ENCODE measurements at regions not wholly inside any gene's neighbourhood (a gene's known extent, or its start where the extent isn't known, plus 50 kb on each side); places are given as distances from the start of the nearest gene placed in this dataset.

GRCh38 chr18:39524370-39524769 lies 1958.8 kb upstream of the CELF4 start:
- no peak for DNase-seq

GRCh38 chr18:39523281-39523680 lies 1957.7 kb upstream of the CELF4 start:
- no peak for DNase-seq

- no peak for DNase-seq
Measured at GRCh38 chr18:39521164-39521563, 1955.6 kb upstream of the CELF4 start.

- no peak for DNase-seq
Measured at GRCh38 chr18:39519741-39520140, 1954.1 kb upstream of the CELF4 start.

GRCh38 chr18:39515299-39515698 lies 1949.7 kb upstream of the CELF4 start:
- DNase-seq = no peak

GRCh38 chr18:39513186-39513585 lies 1947.6 kb upstream of the CELF4 start:
- DNase-seq = no peak

- DNase-seq = no peak
Measured at GRCh38 chr18:39506581-39507330, 1941.2 kb upstream of the CELF4 start.

GRCh38 chr18:39500306-39500705 lies 1934.7 kb upstream of the CELF4 start:
- peak; percentile 45 for DNase-seq

GRCh38 chr18:39497821-39498220 lies 1932.2 kb upstream of the CELF4 start:
- DNase-seq = no peak

- no peak for DNase-seq
Measured at GRCh38 chr18:39496986-39497385, 1931.4 kb upstream of the CELF4 start.

GRCh38 chr18:39494211-39494896 lies 1928.8 kb upstream of the CELF4 start:
- DNase-seq = peak; percentile 72

GRCh38 chr18:39491408-39491807 lies 1925.8 kb upstream of the CELF4 start:
- DNase-seq = no peak

GRCh38 chr18:39489431-39489830 lies 1923.8 kb upstream of the CELF4 start:
- no peak for DNase-seq

GRCh38 chr18:39487932-39488331 lies 1922.3 kb upstream of the CELF4 start:
- peak; percentile 90 for DNase-seq

GRCh38 chr18:39486268-39486667 lies 1920.7 kb upstream of the CELF4 start:
- DNase-seq = no peak

- no peak for DNase-seq
Measured at GRCh38 chr18:39485696-39486095, 1920.1 kb upstream of the CELF4 start.

GRCh38 chr18:39481281-39481680 lies 1915.7 kb upstream of the CELF4 start:
- no peak for DNase-seq

GRCh38 chr18:39480494-39481195 lies 1915.0 kb upstream of the CELF4 start:
- no peak for DNase-seq

GRCh38 chr18:39464006-39464405 lies 1898.4 kb upstream of the CELF4 start:
- DNase-seq = no peak

GRCh38 chr18:39462436-39462835 lies 1896.8 kb upstream of the CELF4 start:
- DNase-seq = no peak

- DNase-seq = no peak
Measured at GRCh38 chr18:39460136-39460535, 1894.5 kb upstream of the CELF4 start.

GRCh38 chr18:39455285-39455684 lies 1889.7 kb upstream of the CELF4 start:
- DNase-seq = no peak

GRCh38 chr18:39454866-39455265 lies 1889.3 kb upstream of the CELF4 start:
- no peak for DNase-seq

- DNase-seq = peak; percentile 59
Measured at GRCh38 chr18:39453882-39454281, 1888.3 kb upstream of the CELF4 start.

All from NCI-H146 (cell line).